K562 (cell line): ENCODE measurements at regions not wholly inside any gene's neighbourhood (a gene's known extent, or its start where the extent isn't known, plus 50 kb on each side); places are given as distances from the start of the nearest gene placed in this dataset.

Experiments
- ATAC-seq: fragments of 200-7000 bp; cut with Tn5 transposase; 3 replicates; pipeline ENCODE4 v1.9.1; 2020; ENCODE audit warnings: moderate library complexity
- BruUV-seq: library from RNA; stranded (reverse); fragments of 400-500 nt; replicated peaks from 2 replicates; lab custom pipeline; 2021; lab: Mats Ljungman, UMichigan
- CTCF ChIA-PET: fragments of 300-600 bp; formaldehyde crosslinking; extraction: SDS; loops from one replicate; lab custom pipeline; 2021; ENCODE audit warnings: low intra/inter-chr PET ratio; lab: Yijun Ruan, JAX
- POLR2A ChIA-PET: fragments of 300-600, 350-650 bp; sonication (Branson Sonifier 250); formaldehyde crosslinking; extraction: SDS; loops from one replicate; lab custom pipeline; 2021; ENCODE audit warnings: antibody characterized with exemption, inconsistent platforms; lab: Yijun Ruan, JAX
- DNase-seq, 4 experiments: peaks; one replicate each; pipeline versions ENCODE4 v3.0.0 to v3.0.0-alpha.2; 2011 to 2018; ENCODE audit warnings: low spot score in 3 of 4, mixed read lengths in 3 of 4; ENCODE audit errors: extremely low read depth in 1 of 4
- FAIRE-seq: peaks from 2 replicates; lab custom pipeline; 2011; peaks lifted over from hg19 to GRCh38; lab: Jason Lieb, UNC
- H2AFZ ChIP-seq: 2 replicates; pipeline ENCODE4 v1.6.0; 2011; ENCODE audit warnings: low read depth, low read length, control low read depth, inconsistent platforms
- H3K27ac ChIP-seq: fragments of 200-600 bp; 3 replicates; pipeline ENCODE4 v1.8.0; 2011; ENCODE audit warnings: low read depth, mild to moderate bottlenecking, control low read depth, inconsistent platforms, low read length, moderate library complexity, mixed read lengths; ENCODE audit errors: extremely low read depth
- H3K27me3 ChIP-seq, 2 experiments: fragments of 300-600 bp in 1 of 2; 2 replicates in 1 of 2; 3 replicates in 1 of 2; pipeline versions ENCODE4 v1.6.0 to v1.8.0; 2011; ENCODE audit warnings: inconsistent platforms in 2 of 2, low read length in 2 of 2, mild to moderate bottlenecking in 1 of 2, mixed read lengths in 1 of 2, moderate library complexity in 1 of 2; ENCODE audit not compliant: control insufficient read depth in 2 of 2, insufficient read depth in 2 of 2
- H3K36me3 ChIP-seq: fragments of 300-600 bp; 3 replicates; pipeline ENCODE4 v1.8.0; 2011; ENCODE audit warnings: mild to moderate bottlenecking, low read length, inconsistent platforms; ENCODE audit not compliant: control insufficient read depth, insufficient read depth
- H3K4me1 ChIP-seq, 2 experiments: fragments of 200-600 bp in 1 of 2; replicated peaks in 1 of 2; 2 replicates in 1 of 2; 3 replicates in 1 of 2; pipeline versions ENCODE4 v1.5.1 to v1.8.0; 2011; ENCODE audit warnings: inconsistent platforms in 2 of 2, low read length in 2 of 2, mild to moderate bottlenecking in 1 of 2, mixed read lengths in 1 of 2, moderate library complexity in 1 of 2; ENCODE audit not compliant: control insufficient read depth in 2 of 2, insufficient read depth in 2 of 2
- H3K4me2 ChIP-seq: 2 replicates; pipeline ENCODE4 v1.6.1; 2011; ENCODE audit warnings: low read length, control low read depth, inconsistent platforms, mixed read lengths; ENCODE audit not compliant: insufficient read depth
- H3K4me3 ChIP-seq: fragments of 200-600 bp; sonication (generic), shearing (Covaris generic); 2 replicates; pipeline ENCODE4 v1.5.1; 2016; ENCODE audit warnings: control low read depth, inconsistent platforms
- H3K79me2 ChIP-seq: fragments of 200-600 bp; 3 replicates; pipeline ENCODE4 v1.8.0; 2011; ENCODE audit warnings: low read length, inconsistent platforms; ENCODE audit not compliant: control insufficient read depth, insufficient read depth
- H3K9ac ChIP-seq, 2 experiments: 2 replicates each; pipeline versions ENCODE4 v1.6.0 to v1.6.1; 2011; ENCODE audit warnings: low read depth in 2 of 2, low read length in 2 of 2, control low read depth in 1 of 2, inconsistent platforms in 1 of 2, mild to moderate bottlenecking in 1 of 2, mixed read lengths in 1 of 2; ENCODE audit not compliant: insufficient read depth in 1 of 2
- H3K9me1 ChIP-seq: one replicate; pipeline ENCODE4 v1.6.0; 2011; ENCODE audit warnings: inconsistent platforms, mild to moderate bottlenecking, low read length, moderate library complexity; ENCODE audit not compliant: control insufficient read depth, insufficient read depth
- H3K9me3 ChIP-seq: replicated peaks from 2 replicates; pipeline ENCODE4 v1.5.1; 2011; ENCODE audit warnings: low read depth, low read length, inconsistent platforms; ENCODE audit not compliant: control insufficient read depth, insufficient read depth
- H4K20me1 ChIP-seq: replicated peaks from 2 replicates; pipeline ENCODE4 v1.6.1; 2011; ENCODE audit warnings: low read length, inconsistent platforms, mixed read lengths; ENCODE audit not compliant: control insufficient read depth, insufficient read depth
- ARID2 ChIP-seq: fragments of 450-650 bp; IDR thresholded peaks from 2 replicates; pipeline ENCODE4 v1.6.1; 2017; ENCODE audit warnings: antibody characterized with exemption, mild to moderate bottlenecking
- DIDO1 ChIP-seq: fragments of 450-650 bp; IDR thresholded peaks from 2 replicates; pipeline ENCODE4 v1.6.1; 2016; ENCODE audit warnings: low read depth, missing biosample characterization, missing genetic modification characterization
- ELF1 ChIP-seq: fragments of 200-800 bp; sonication (Bioruptor generic); IDR thresholded peaks from 2 replicates; pipeline ENCODE4 v1.6.1; 2016; ENCODE audit warnings: missing genetic modification characterization, missing compliant biosample characterization
- ESRRB ChIP-seq: fragments of 250-450 bp; sonication (Bioruptor Pico); IDR thresholded peaks from 2 replicates; pipeline ENCODE4 v1.5.0; 2020; ENCODE audit warnings: mild to moderate bottlenecking, moderate library complexity, borderline replicate concordance
- FOXA1 ChIP-seq: fragments of 450-650 bp; IDR thresholded peaks from 2 replicates; pipeline ENCODE4 v1.6.1; 2016; ENCODE audit warnings: mild to moderate bottlenecking, borderline replicate concordance
- FOXP1 ChIP-seq: sonication (generic); formaldehyde crosslinking; IDR thresholded peaks from 2 replicates; pipeline ENCODE4 v1.8.0; 2022; ENCODE audit warnings: mild to moderate bottlenecking, missing genetic modification reagents
- HDAC3 ChIP-seq: fragments of 450-650 bp; IDR thresholded peaks from 2 replicates; pipeline ENCODE4 v1.6.1; 2018; ENCODE audit warnings: borderline replicate concordance, mild to moderate bottlenecking, moderate library complexity; ENCODE audit not compliant: partially characterized antibody
- HDAC6 ChIP-seq: IDR thresholded peaks from 2 replicates; pipeline ENCODE4 v1.6.1; 2012; ENCODE audit warnings: low read depth, mild to moderate bottlenecking, control low read depth, inconsistent platforms, low read length, moderate library complexity
- HIVEP1 ChIP-seq: fragments of 250-450 bp; sonication (Bioruptor Pico); IDR thresholded peaks from 2 replicates; pipeline ENCODE4 v1.4.0; 2020; ENCODE audit warnings: mild to moderate bottlenecking
- HMG20A ChIP-seq: fragments of 450-650 bp; formaldehyde crosslinking; conservative IDR thresholded peaks from 2 replicates; pipeline ENCODE4 v1.4.0; 2020; ENCODE audit warnings: mild to moderate bottlenecking, mixed read lengths
- ILF3 ChIP-seq: fragments of 450-650 bp; IDR thresholded peaks from 2 replicates; pipeline ENCODE4 v1.6.1; 2018; ENCODE audit warnings: antibody characterized with exemption, mild to moderate bottlenecking, moderate library complexity, borderline replicate concordance
- ILK ChIP-seq: fragments of 450-650 bp; IDR thresholded peaks from 2 replicates; pipeline ENCODE4 v1.6.1; 2016; ENCODE audit warnings: missing genetic modification characterization, low read depth, mild to moderate bottlenecking, missing compliant biosample characterization, moderate library complexity, borderline replicate concordance
- NFXL1 ChIP-seq: fragments of 450-650 bp; formaldehyde crosslinking; IDR thresholded peaks from 2 replicates; pipeline ENCODE4 v1.4.0; 2021; ENCODE audit warnings: mild to moderate bottlenecking
- RBM14 ChIP-seq: fragments of 200-400 bp; formaldehyde crosslinking; IDR thresholded peaks from 2 replicates; pipeline ENCODE4 v1.6.1; 2018; ENCODE audit warnings: low read depth, mild to moderate bottlenecking, low read length, moderate library complexity, borderline replicate concordance; ENCODE audit not compliant: insufficient read depth
- SLC30A9 ChIP-seq: fragments of 250-450 bp; sonication (Bioruptor Pico); IDR thresholded peaks from 2 replicates; pipeline ENCODE4 v1.8.0; 2022; ENCODE audit warnings: mild to moderate bottlenecking, moderate library complexity
- SNRNP70 ChIP-seq: fragments of 200-400 bp; formaldehyde crosslinking; optimal IDR thresholded peaks from 2 replicates; pipeline ENCODE3; 2017; ENCODE audit warnings: low read depth, low read length
- ZBTB7A ChIP-seq: IDR thresholded peaks from 2 replicates; pipeline ENCODE4 v1.6.1; 2011; ENCODE audit warnings: low read depth, mild to moderate bottlenecking, low read length, moderate library complexity, borderline replicate concordance; ENCODE audit not compliant: control insufficient read depth
- ZFP36 ChIP-seq: fragments of 150-350 bp; IDR thresholded peaks from 2 replicates; pipeline ENCODE4 v1.6.1; 2018; ENCODE audit warnings: low read length, low read depth; ENCODE audit not compliant: partially characterized antibody
- ZNF133 ChIP-seq: fragments of 250-450 bp; sonication (Bioruptor Pico); IDR thresholded peaks from 2 replicates; pipeline ENCODE4 v1.4.0; 2020; ENCODE audit warnings: mild to moderate bottlenecking
- ZNF282 ChIP-seq: sonication (generic); formaldehyde crosslinking; IDR thresholded peaks from 2 replicates; pipeline ENCODE4 v1.8.1; 2023; ENCODE audit warnings: missing genetic modification reagents
- ZNF57 ChIP-seq: fragments of 450-650 bp; formaldehyde crosslinking; IDR thresholded peaks from 2 replicates; pipeline ENCODE4 v1.4.0; 2020; ENCODE audit warnings: mild to moderate bottlenecking, moderate library complexity
- ZNF830 ChIP-seq: fragments of 250-450 bp; sonication (Bioruptor Pico); IDR thresholded peaks from 2 replicates; pipeline ENCODE4 v1.5.0; 2021; ENCODE audit warnings: mild to moderate bottlenecking
- WGBS: fragments of 100-300 bp; shearing (Covaris generic); methylation state at CpG from one replicate; pipeline ENCODE4 v1.1.6; 2016; ENCODE audit warnings: low coverage, mixed read lengths; ENCODE audit not compliant: insufficient coverage; ENCODE audit errors: missing lambda C conversion rate; 5-methylcytosine and 5-hydroxymethylcytosine counted together
- in situ Hi-C: fragments of 300-500 bp; cut with MboI; formaldehyde crosslinking; loops from 4 replicates; pipeline ENCODE4 v1.15.0; 2018; ENCODE audit warnings: inconsistent platforms, mixed read lengths
- intact Hi-C: fragments of 100-400 bp; cut with micrococcal nuclease; formaldehyde crosslinking; loops from 2 replicates; pipeline ENCODE4 v1.14.2; 2022
- TF ChIP-seq, protein P1 (sequence below): sonication (generic); formaldehyde crosslinking; IDR thresholded peaks from 2 replicates; pipeline ENCODE4 v1.8.1; 2023; ENCODE audit warnings: mild to moderate bottlenecking, missing genetic modification reagents
- TF ChIP-seq, protein P2 (sequence below): IDR thresholded peaks from 2 replicates; pipeline ENCODE4 v1.6.1; 2011; ENCODE audit not compliant: insufficient read length; ENCODE audit errors: extremely low read depth

DNA sequence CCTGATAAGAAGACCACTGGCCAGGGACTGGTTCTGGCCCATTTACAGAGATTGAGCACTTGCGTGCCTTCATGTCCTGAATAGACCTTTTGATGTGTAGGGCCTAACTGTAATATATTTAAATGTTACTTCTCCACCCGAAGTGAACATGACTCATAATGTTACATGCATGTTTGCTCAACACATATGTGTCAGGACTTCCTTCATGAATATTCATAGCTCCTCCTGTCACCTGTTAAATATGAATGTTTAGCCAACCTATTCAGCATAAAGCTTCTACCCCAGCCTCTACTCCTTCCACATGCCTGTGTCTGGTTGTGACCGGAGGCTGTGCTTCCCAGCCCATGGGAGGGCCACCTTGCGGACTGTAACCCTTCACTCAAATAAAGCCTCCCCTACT is 457.5 kb downstream of the IRX1 start (continued):
- no peak for TF ChIP-seq FOXA1
- no peak for TF ChIP-seq ESRRB (CRISPR knock-in tag)
- TF ChIP-seq, protein P1, sequence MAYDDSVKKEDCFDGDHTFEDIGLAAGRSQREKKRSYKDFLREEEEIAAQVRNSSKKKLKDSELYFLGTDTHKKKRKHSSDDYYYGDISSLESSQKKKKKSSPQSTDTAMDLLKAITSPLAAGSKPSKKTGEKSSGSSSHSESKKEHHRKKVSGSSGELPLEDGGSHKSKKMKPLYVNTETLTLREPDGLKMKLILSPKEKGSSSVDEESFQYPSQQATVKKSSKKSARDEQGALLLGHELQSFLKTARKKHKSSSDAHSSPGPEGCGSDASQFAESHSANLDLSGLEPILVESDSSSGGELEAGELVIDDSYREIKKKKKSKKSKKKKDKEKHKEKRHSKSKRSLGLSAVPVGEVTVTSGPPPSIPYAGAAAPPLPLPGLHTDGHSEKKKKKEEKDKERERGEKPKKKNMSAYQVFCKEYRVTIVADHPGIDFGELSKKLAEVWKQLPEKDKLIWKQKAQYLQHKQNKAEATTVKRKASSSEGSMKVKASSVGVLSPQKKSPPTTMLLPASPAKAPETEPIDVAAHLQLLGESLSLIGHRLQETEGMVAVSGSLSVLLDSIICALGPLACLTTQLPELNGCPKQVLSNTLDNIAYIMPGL (CRISPR knock-in tag) = no peak
- no peak for TF ChIP-seq HMG20A
- no peak for TF ChIP-seq NFXL1
- no peak for TF ChIP-seq ILK (tag)
- TF ChIP-seq ARID2 = no peak
- no peak for TF ChIP-seq ZBTB7A
- TF ChIP-seq RBM14 = no peak
- no peak for TF ChIP-seq ZNF282

GRCh38 chr5:4054092-4054491 is 458.5 kb downstream of the IRX1 start:
- Histone ChIP-seq H3K9ac (no peak overlapping the region), H3K79me2 (no peaks in the 10 kb centered on the region), H3K4me1 (no peaks in the 10 kb centered on the region), H4K20me1 (no peaks in the 10 kb centered on the region), H3K27ac (no peak overlapping the region), H2AFZ (no peak overlapping the region), H3K36me3 (no peaks in the 10 kb centered on the region), H3K9me1 (no peaks in the 10 kb centered on the region), H3K27me3 (no peaks in the 10 kb centered on the region), H3K4me2 (no peak overlapping the region), H3K4me3 (no peak overlapping the region), H3K9me3 (no peaks in the 10 kb centered on the region; the same call in 1 of the 2 replicates)
- intact Hi-C loops = no loop called here
- WGBS = 0% methylated on average over 1 of the region's 1 CpG
- no peak for DNase-seq
- ChIA-PET CTCF (no interaction called here), POLR2A (no interaction called here)
- FAIRE-seq = no peak
- no TSS peak for BruUV-seq
- in situ Hi-C loops = no loop called here
- no peak for ATAC-seq
- TF ChIP-seq ZNF830 (CRISPR knock-in tag) (no peak), ZNF57 (CRISPR knock-in tag) (no peak), HDAC6 (no peak), ILF3 (no peak), SNRNP70 (no peak), SLC30A9 (CRISPR knock-in tag) (no peak), ZNF133 (no peak), FOXP1 (no peak), HDAC3 (no peak), DIDO1 (no peak), ELF1 (no peak), ZFP36 (no peak), HIVEP1 (CRISPR knock-in tag) (no peak)
- TF ChIP-seq, protein P2, sequence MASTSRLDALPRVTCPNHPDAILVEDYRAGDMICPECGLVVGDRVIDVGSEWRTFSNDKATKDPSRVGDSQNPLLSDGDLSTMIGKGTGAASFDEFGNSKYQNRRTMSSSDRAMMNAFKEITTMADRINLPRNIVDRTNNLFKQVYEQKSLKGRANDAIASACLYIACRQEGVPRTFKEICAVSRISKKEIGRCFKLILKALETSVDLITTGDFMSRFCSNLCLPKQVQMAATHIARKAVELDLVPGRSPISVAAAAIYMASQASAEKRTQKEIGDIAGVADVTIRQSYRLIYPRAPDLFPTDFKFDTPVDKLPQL = no peak
